ENCODE measurements at regions not wholly inside any gene's neighbourhood (a gene's known extent, or its start where the extent isn't known, plus 50 kb on each side); places are given as distances from the start of the nearest gene placed in this dataset.

GRCh38 chr6:170232186-170233002, 58.5 kb downstream of the DLL1 start:
- TF ChIP-seq CTCF (conservative IDR thresholded peaks at IDR 0.05; ENCODE audit: low read depth, low read length), result no peak
- no peak for DNase-seq (ENCODE audit: low read depth)
- no peak overlapping the region for H3K4me3 ChIP-seq (ENCODE audit: low read length)

DNA sequence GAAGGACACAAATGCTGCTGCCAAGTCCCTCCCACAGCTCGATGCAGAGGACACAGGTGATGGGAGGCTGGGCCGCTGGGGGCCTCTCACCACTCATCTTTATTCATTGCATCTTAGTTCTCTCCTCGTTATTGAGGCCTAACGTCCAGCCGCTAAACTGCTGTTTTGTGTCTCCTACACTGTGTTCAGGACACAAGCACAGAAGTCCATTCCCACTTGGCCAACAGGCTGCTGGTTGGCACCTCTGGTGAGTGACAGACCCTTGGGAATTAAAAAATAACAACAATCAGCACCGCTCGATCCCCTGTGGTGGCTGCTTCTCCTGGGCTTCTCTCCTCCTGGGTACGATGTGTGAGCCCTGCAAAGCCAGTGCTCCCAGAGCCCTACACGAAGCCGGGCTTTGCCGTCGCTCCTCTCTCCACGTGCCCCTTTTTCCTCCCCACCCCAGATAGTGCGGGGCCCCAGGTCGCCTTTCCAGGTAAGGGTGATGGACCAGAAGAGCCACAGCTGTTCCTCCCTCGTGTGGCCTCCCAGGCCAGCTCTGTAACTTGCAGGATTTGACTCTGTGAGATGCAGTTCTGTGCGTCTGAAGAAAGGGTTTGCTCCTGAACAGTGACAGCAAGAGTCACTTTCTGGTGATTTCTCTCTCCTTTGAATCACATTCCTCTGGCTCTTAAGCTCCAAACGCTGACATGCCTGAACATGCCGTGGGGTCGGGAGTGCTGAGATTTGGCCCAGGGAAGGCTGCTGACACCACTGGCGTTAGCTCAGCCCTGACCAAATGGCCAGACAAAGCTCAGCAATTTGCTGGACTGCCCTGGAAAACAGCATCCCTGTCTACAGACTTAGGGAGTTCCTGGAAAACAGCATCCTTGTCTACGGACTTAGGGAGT, 59.3 kb downstream of the DLL1 start:
- no peak for TF ChIP-seq CTCF (conservative IDR thresholded peaks at IDR 0.05; ENCODE audit: low read depth, low read length)
- no peak for DNase-seq (ENCODE audit: low read depth)
- H3K4me3 ChIP-seq (ENCODE audit: low read length), result no peak overlapping the region

- no peak for DNase-seq (ENCODE audit: low read depth)
- TF ChIP-seq CTCF (conservative IDR thresholded peaks at IDR 0.05; ENCODE audit: low read depth, low read length), result no peak
- no peak overlapping the region for H3K4me3 ChIP-seq (ENCODE audit: low read length)
Observed at GRCh38 chr6:170230520-170231292, 60.2 kb downstream of the DLL1 start.

GRCh38 chr6:170229851-170230519, 60.9 kb downstream of the DLL1 start:
- H3K4me3 ChIP-seq (ENCODE audit: low read length), result no peak overlapping the region
- DNase-seq (ENCODE audit: low read depth), result no peak
- no peak for TF ChIP-seq CTCF (conservative IDR thresholded peaks at IDR 0.05; ENCODE audit: low read depth, low read length)

DNA sequence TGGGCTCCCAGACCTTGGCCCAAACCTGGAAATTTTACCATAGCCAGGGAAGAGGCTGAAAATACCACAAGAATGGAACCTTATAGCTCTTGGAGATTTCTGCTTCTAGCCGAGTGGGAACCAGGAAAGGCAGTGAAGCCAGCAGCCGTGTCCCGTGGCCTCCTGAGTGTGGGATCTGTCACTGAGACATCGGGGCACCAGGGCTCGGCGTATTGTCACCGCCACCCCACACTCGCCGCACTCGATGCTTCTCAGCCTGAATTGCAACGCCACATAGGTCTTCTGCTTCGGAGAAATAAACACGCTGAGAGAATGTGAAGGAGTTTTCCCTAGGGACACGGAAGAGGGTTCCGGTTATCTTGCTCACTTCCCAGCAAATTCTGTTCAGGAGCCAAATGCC, 61.5 kb downstream of the DLL1 start:
- no peak for DNase-seq (ENCODE audit: low read depth)
- H3K4me3 ChIP-seq (ENCODE audit: low read length), result no peak overlapping the region
- TF ChIP-seq CTCF (conservative IDR thresholded peaks at IDR 0.05; ENCODE audit: low read depth, low read length), result no peak

GRCh38 chr6:170228946-170229310, 62.0 kb downstream of the DLL1 start:
- DNase-seq (ENCODE audit: low read depth), result no peak
- H3K4me3 ChIP-seq (ENCODE audit: low read length), result no peak overlapping the region
- TF ChIP-seq CTCF (conservative IDR thresholded peaks at IDR 0.05; ENCODE audit: low read depth, low read length), result no peak

Data from retinal pigment epithelial cell (primary cell).